PC-9 (cell line): ENCODE measurements at regions not wholly inside any gene's neighbourhood (a gene's known extent, or its start where the extent isn't known, plus 50 kb on each side); places are given as distances from the start of the nearest gene placed in this dataset.
"Not testable (repeated sequence)": the region's sequence is repeated elsewhere in the genome, so short reads cannot be mapped to it uniquely, and the experiment has no call there.

Experiments
- BruUV-seq: library from RNA; stranded (reverse); fragments of 400-500 nt; replicated peaks from 2 replicates; lab custom pipeline; 2021; lab: Mats Ljungman, UMichigan
- CTCF ChIA-PET: fragments of 300-600 bp; sonication (Branson Sonifier 250); formaldehyde crosslinking; loops from one replicate; lab custom pipeline; 2022; ENCODE audit warnings: antibody characterized with exemption; lab: Charles Lee
- POLR2A ChIA-PET: fragments of 300-600 bp; sonication (Branson Sonifier 250); formaldehyde crosslinking; loops from one replicate; lab custom pipeline; 2022; ENCODE audit warnings: antibody characterized with exemption; ENCODE audit not compliant: unreplicated experiment; lab: Charles Lee
- DNase-seq, 2 experiments: peaks; one replicate each; pipeline versions ENCODE4 v3.0.0 to v3.0.0-alpha.2; 2015 to 2022; ENCODE audit warnings: mixed read lengths in 1 of 2
- H2AFZ ChIP-seq: fragments of 200-600 bp; sonication (generic); 2 replicates; pipeline ENCODE4 v1.8.1; 2017; ENCODE audit warnings: antibody characterized with exemption
- H3F3A ChIP-seq: fragments of 200-600 bp; sonication (generic); 2 replicates; pipeline ENCODE4 v1.8.1; 2017; ENCODE audit warnings: antibody characterized with exemption, mild to moderate bottlenecking, low read depth; ENCODE audit not compliant: insufficient read depth
- H3K27ac ChIP-seq: fragments of 200-600 bp; sonication (generic); 2 replicates; pipeline ENCODE4 v1.6.1; 2016; ENCODE audit warnings: mixed run types
- H3K27me3 ChIP-seq: fragments of 200-600 bp; sonication (generic); 2 replicates; pipeline ENCODE4 v1.6.1; 2016; ENCODE audit warnings: low read depth, mixed run types; ENCODE audit not compliant: insufficient read depth
- H3K36me3 ChIP-seq: fragments of 200-600 bp; sonication (generic); 2 replicates; pipeline ENCODE4 v1.6.1; 2016; ENCODE audit warnings: low read depth, mixed run types
- H3K4me1 ChIP-seq: fragments of 200-600 bp; sonication (generic); replicated peaks from 2 replicates; pipeline ENCODE4 v1.6.1; 2016; ENCODE audit warnings: mixed run types; ENCODE audit not compliant: insufficient read depth
- H3K4me2 ChIP-seq: fragments of 200-600 bp; sonication (generic); 2 replicates; pipeline ENCODE4 v1.6.1; 2017; ENCODE audit warnings: mixed run types
- H3K4me3 ChIP-seq: fragments of 200-600 bp; sonication (generic); 2 replicates; pipeline ENCODE4 v1.6.1; 2016; ENCODE audit warnings: mixed run types
- H3K79me2 ChIP-seq: fragments of 200-600 bp; sonication (generic); 2 replicates; pipeline ENCODE4 v1.6.1; 2017; ENCODE audit warnings: low read depth, mixed run types
- H3K9me2 ChIP-seq: fragments of 200-600 bp; sonication (generic); 2 replicates; pipeline ENCODE4 v1.8.1; 2017; ENCODE audit warnings: mild to moderate bottlenecking; ENCODE audit not compliant: insufficient read depth
- H3K9me3 ChIP-seq: fragments of 200-600 bp; sonication (generic); 2 replicates; pipeline ENCODE4 v1.8.1; 2016; ENCODE audit warnings: low read depth; ENCODE audit not compliant: insufficient read depth
- H4K20me1 ChIP-seq: fragments of 200-600 bp; sonication (generic); 2 replicates; pipeline ENCODE4 v1.8.1; 2017; ENCODE audit not compliant: insufficient read depth
- CTCF ChIP-seq: fragments of 200-600 bp; sonication (generic); conservative IDR thresholded peaks from 2 replicates; pipeline ENCODE4 v1.6.1; 2017; ENCODE audit warnings: mixed run types, antibody characterized with exemption, mild to moderate bottlenecking, moderate library complexity
- EZH2 ChIP-seq: fragments of 200-600 bp; sonication (generic); IDR thresholded peaks from 2 replicates; pipeline ENCODE4 v1.8.0; 2017; ENCODE audit warnings: antibody characterized with exemption, low read depth
- intact Hi-C: fragments of 100-400 bp; cut with micrococcal nuclease; formaldehyde crosslinking; loops from one replicate; pipeline ENCODE4 v1.10.0; 2022; ENCODE audit not compliant: unreplicated experiment

DNA sequence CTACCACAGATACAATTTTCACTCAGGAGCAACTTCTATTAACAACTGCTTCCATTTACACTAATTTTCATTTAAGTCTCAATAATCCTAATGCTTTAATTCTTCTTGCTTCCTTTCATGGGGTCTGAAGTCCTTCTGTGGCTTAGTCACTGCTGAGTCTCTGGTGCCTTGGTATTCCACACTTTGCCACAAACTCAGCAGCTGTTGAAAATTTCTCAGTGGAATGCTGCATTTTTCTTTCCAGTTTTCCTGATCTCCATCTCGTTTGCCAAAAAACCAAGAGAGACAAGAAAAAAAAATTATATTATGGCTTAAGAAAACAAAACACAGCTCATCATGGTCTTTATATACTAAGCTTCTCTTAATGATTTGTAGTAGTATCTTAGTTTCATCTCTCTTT, 269.2 kb upstream of the AZI2 start:
- Histone ChIP-seq H3K36me3 (no peaks in the 10 kb centered on the region), H3K27ac (no peak overlapping the region), H3K79me2 (no peaks in the 10 kb centered on the region), H3K9me3 (no peaks in the 10 kb centered on the region), H4K20me1 (no peaks in the 10 kb centered on the region), H3K4me3 (no peak overlapping the region), H3K4me2 (no peak overlapping the region), H2AFZ (no peak overlapping the region), H3F3A (no peaks in the 10 kb centered on the region), H3K4me1 (no peaks in the 10 kb centered on the region), H3K27me3 (no peaks in the 10 kb centered on the region), H3K9me2 (no peaks in the 10 kb centered on the region)
- intact Hi-C loops = no loop called here
- ChIA-PET POLR2A (no interaction called here), CTCF (no interaction called here)
- no TSS peak for BruUV-seq
- no peak for DNase-seq
- no peak for TF ChIP-seq CTCF
- TF ChIP-seq EZH2 = no peak

- no peak overlapping the region for H3K27ac ChIP-seq
- POLR2A ChIA-PET = no interaction called here
- H3K79me2 ChIP-seq = no peaks in the 10 kb centered on the region
- intact Hi-C loops = no loop called here
- no peaks in the 10 kb centered on the region for H3F3A ChIP-seq
- no peak overlapping the region for H3K4me3 ChIP-seq
- H2AFZ ChIP-seq = no peak overlapping the region
- H3K4me2 ChIP-seq = no peak overlapping the region
- no peaks in the 10 kb centered on the region for H3K9me3 ChIP-seq
- H3K9me2 ChIP-seq = 0 out of 2 replicates have a peak, but pooled peaks cover 5% of the 10 kb centered on the region
- TF ChIP-seq EZH2 (no peak), CTCF (no peak)
- H3K4me1 ChIP-seq = no peaks in the 10 kb centered on the region
- no peaks in the 10 kb centered on the region for H4K20me1 ChIP-seq
- no TSS peak for BruUV-seq
- CTCF ChIA-PET = no interaction called here
- no peak for DNase-seq
- H3K27me3 ChIP-seq = no peaks in the 10 kb centered on the region
- H3K36me3 ChIP-seq = no peaks in the 10 kb centered on the region
Measured at GRCh38 chr3:28623106-28623505, 274.5 kb upstream of the AZI2 start.

- no peak overlapping the region for H3K27ac ChIP-seq
- intact Hi-C loops = no loop called here
- ChIA-PET CTCF (no interaction called here), POLR2A (no interaction called here)
- H3K27me3 ChIP-seq = no peaks in the 10 kb centered on the region
- no peaks in the 10 kb centered on the region for H4K20me1 ChIP-seq
- H3F3A ChIP-seq = no peaks in the 10 kb centered on the region
- H3K79me2 ChIP-seq = no peaks in the 10 kb centered on the region
- H3K36me3 ChIP-seq = no peaks in the 10 kb centered on the region
- H3K4me2 ChIP-seq = no peak overlapping the region
- TF ChIP-seq EZH2 (no peak), CTCF (no peak)
- no peak overlapping the region for H2AFZ ChIP-seq
- H3K4me1 ChIP-seq = no peaks in the 10 kb centered on the region
- no peaks in the 10 kb centered on the region for H3K9me3 ChIP-seq
- DNase-seq = no peak
- no TSS peak for BruUV-seq
- no peak overlapping the region for H3K4me3 ChIP-seq
- H3K9me2 ChIP-seq = 0 out of 2 replicates have a peak, but pooled peaks cover 5% of the 10 kb centered on the region
Measured at GRCh38 chr3:28624084-28624483, 275.5 kb upstream of the AZI2 start.

- CTCF ChIA-PET, intact Hi-C loops: not testable (repeated sequence)
Measured at GRCh38 chr3:28627843-28628242, 279.2 kb upstream of the AZI2 start.

More at GRCh38 chr3:28627843-28628242, 279.2 kb upstream of the AZI2 start:
- POLR2A ChIA-PET, H3K79me2 ChIP-seq, H3K9me3 ChIP-seq, H3K4me1 ChIP-seq, H3K4me3 ChIP-seq, DNase-seq, BruUV-seq, H3K27me3 ChIP-seq, H2AFZ ChIP-seq, H4K20me1 ChIP-seq, H3F3A ChIP-seq, H3K27ac ChIP-seq, H3K9me2 ChIP-seq, H3K4me2 ChIP-seq, H3K36me3 ChIP-seq: not testable (repeated sequence)
